Kidney epithelial cell (primary cell): ENCODE measurements at regions not wholly inside any gene's neighbourhood (a gene's known extent, or its start where the extent isn't known, plus 50 kb on each side); places are given as distances from the start of the nearest gene placed in this dataset.

Experiments used
- DNase-seq: peaks from one replicate; pipeline ENCODE4 v3.0.0-alpha.2; 2010; ENCODE audit warnings: low read depth
- H3K27me3 ChIP-seq: 2 replicates; pipeline ENCODE4 v1.6.0; 2011; ENCODE audit warnings: low read length; ENCODE audit not compliant: control insufficient read depth, insufficient read depth
- H3K36me3 ChIP-seq: 2 replicates; pipeline ENCODE4 v1.5.1; 2011; ENCODE audit warnings: low read length; ENCODE audit not compliant: control insufficient read depth, insufficient read depth
- H3K4me3 ChIP-seq: 2 replicates; pipeline ENCODE4 v1.5.1; 2011; ENCODE audit warnings: low read depth, mild to moderate bottlenecking, control low read depth, low read length
- TF ChIP-seq, protein P1 (sequence below): IDR thresholded peaks from 2 replicates; pipeline ENCODE4 v1.5.1; 2011; ENCODE audit warnings: mild to moderate bottlenecking, moderate library complexity, low read length, control low read depth, inconsistent platforms; ENCODE audit not compliant: insufficient read depth, poor library complexity, severe bottlenecking

DNA sequence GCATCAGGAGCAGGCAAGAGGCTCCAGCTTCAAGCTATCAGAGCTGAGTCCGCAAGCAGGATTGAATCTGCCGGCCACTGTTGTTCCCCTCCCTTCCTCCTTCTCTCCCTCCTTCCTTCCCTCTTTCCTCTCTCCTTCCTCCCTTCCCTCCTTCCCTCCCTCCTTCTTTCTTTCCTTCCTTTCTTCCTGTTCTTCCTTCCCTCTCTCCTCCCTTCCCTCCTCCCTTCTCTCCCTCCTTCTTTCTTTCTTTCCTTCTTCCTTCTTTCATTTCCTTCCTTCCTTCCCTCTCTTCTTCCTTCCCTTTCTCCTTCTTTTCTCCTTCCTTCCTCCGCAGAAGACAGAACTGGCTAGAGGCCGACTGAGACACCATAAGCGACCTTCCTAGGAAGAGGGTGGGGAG, 534.0 kb downstream of the NPHP4 start:
- TF ChIP-seq, protein P1, sequence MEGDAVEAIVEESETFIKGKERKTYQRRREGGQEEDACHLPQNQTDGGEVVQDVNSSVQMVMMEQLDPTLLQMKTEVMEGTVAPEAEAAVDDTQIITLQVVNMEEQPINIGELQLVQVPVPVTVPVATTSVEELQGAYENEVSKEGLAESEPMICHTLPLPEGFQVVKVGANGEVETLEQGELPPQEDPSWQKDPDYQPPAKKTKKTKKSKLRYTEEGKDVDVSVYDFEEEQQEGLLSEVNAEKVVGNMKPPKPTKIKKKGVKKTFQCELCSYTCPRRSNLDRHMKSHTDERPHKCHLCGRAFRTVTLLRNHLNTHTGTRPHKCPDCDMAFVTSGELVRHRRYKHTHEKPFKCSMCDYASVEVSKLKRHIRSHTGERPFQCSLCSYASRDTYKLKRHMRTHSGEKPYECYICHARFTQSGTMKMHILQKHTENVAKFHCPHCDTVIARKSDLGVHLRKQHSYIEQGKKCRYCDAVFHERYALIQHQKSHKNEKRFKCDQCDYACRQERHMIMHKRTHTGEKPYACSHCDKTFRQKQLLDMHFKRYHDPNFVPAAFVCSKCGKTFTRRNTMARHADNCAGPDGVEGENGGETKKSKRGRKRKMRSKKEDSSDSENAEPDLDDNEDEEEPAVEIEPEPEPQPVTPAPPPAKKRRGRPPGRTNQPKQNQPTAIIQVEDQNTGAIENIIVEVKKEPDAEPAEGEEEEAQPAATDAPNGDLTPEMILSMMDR = no peak
- Histone ChIP-seq H3K4me3 (no peak overlapping the region), H3K27me3 (no peaks in the 10 kb centered on the region), H3K36me3 (no peaks in the 10 kb centered on the region)
- DNase-seq = no peak

DNA sequence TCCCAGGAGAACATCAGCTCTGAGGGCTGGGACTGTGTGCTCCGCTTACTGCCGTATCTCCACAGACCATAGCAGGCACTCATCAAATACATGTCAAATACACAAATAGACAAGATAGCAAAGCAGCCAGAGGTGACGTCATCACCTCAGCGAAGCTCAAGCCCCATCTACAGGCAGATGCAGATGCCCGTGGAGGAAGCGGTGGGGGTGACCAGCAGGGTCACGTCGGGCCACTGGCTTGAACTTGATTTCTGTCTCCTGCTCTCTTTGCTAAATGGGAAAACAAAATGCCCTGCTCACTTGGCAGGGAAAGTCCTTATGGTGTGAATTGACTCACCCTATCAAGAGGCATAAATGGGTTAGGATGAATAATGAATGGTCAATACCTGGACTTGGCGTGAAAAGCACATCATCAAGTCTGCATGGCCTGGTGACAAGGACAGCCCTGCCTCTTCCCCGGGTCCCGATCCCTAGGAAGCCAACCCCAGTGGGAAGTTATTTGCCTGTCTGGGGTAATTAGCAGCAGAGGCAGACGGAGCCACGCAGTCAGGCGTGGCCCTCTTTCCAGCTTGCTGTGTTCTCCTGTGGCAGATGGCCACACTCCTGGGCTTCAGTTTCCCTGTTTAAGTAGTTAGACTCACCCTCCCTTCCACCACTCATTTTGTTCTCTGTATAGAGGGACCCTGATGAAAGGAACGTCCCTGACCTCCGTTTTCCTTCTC, 536.0 kb downstream of the NPHP4 start:
- TF ChIP-seq, protein P1 = no peak
- no peak overlapping the region for H3K4me3 ChIP-seq
- H3K36me3 ChIP-seq = no peaks in the 10 kb centered on the region
- no peaks in the 10 kb centered on the region for H3K27me3 ChIP-seq
- DNase-seq = no peak

DNA sequence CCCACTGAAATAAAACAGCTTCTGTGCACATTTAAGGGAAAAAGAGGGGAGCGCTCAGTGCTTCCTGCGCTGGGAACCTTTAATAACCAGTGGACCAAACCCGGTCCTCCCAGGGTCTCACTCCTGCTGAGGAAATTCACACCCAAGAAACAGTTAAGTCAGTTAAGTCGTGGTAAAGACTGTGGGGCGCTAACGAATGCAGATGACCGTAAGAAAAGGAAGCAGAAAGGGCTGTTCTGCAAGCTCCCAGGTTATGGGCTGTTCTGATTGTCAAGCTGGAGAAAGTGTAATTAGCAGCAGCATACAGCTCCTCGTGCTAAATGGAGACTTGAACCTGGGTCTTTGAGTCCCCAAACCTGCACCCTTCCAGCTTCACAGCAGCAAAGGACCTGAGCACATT, 536.6 kb downstream of the NPHP4 start:
- H3K27me3 ChIP-seq = no peaks in the 10 kb centered on the region
- TF ChIP-seq, protein P1 = no peak
- no peaks in the 10 kb centered on the region for H3K36me3 ChIP-seq
- no peak overlapping the region for H3K4me3 ChIP-seq
- no peak for DNase-seq

DNA sequence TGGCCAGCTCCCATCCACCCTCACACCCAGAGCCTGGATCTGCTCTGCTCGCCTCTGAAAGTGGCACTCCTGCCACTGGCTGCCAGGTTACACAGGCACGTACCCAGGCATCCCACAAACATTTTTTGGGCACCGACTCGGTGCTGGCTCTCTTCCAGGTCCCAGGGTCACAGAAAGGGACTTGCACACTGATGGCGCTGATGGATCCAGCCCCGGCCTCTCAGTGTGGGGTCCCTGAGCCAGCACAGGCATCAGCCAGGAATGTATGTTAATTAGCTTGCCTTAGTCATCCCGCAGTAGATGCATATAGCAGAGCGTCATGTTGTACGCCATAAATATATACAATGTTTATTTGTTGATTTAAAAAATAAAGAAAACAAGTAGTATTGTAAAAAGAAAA, 537.2 kb downstream of the NPHP4 start:
- H3K27me3 ChIP-seq = no peaks in the 10 kb centered on the region
- no peak for DNase-seq
- TF ChIP-seq, protein P1 = no peak
- H3K4me3 ChIP-seq = no peak overlapping the region
- H3K36me3 ChIP-seq = no peaks in the 10 kb centered on the region

DNA sequence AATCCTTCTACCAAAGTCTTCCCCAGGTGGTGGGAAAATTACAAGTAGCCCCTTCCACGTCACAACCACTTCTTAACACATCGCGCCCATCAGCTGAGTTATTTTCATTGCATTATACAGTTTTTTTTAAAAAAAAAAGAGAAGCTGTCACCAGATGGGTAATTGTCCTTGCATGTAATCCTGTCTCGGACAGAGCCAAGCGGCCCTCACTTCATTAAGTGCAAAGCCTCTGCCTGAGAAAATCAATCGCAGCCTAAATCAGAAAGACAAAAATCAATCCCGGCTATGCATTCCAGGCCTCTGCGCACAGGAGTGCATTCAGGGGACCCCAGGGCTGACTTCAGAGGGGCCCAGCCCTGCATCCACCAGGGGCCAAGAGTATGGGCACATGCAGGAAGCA, 538.9 kb downstream of the NPHP4 start:
- no peak overlapping the region for H3K4me3 ChIP-seq
- H3K27me3 ChIP-seq = no peaks in the 10 kb centered on the region
- TF ChIP-seq, protein P1 = no peak
- DNase-seq = no peak
- H3K36me3 ChIP-seq = no peaks in the 10 kb centered on the region

DNA sequence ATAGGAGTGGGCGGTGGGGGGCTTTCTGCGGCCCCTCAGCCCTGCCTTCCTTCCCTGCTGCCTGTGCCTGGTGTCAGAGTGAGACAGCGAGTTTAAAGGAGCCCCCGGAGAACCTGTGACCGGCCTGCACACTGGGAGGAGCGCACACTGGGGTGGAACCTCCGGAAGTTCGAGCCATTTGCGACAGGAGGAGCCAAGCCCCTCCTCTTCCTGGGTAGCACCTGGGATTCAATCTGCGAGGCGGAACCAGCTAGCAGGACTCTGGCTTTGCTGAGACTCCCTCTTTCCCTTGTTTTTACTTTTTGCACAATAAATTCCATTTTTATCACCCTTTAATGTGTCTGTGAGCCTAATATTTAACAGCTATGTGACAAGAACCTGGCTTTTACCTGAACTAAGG, 540.6 kb downstream of the NPHP4 start:
- TF ChIP-seq, protein P1 = no peak
- Histone ChIP-seq H3K36me3 (no peaks in the 10 kb centered on the region), H3K27me3 (no peaks in the 10 kb centered on the region), H3K4me3 (no peak overlapping the region)
- no peak for DNase-seq
